ENCODE measurements at regions not wholly inside any gene's neighbourhood (a gene's known extent, or its start where the extent isn't known, plus 50 kb on each side); places are given as distances from the start of the nearest gene placed in this dataset.

- TF ChIP-seq, protein P1, sequence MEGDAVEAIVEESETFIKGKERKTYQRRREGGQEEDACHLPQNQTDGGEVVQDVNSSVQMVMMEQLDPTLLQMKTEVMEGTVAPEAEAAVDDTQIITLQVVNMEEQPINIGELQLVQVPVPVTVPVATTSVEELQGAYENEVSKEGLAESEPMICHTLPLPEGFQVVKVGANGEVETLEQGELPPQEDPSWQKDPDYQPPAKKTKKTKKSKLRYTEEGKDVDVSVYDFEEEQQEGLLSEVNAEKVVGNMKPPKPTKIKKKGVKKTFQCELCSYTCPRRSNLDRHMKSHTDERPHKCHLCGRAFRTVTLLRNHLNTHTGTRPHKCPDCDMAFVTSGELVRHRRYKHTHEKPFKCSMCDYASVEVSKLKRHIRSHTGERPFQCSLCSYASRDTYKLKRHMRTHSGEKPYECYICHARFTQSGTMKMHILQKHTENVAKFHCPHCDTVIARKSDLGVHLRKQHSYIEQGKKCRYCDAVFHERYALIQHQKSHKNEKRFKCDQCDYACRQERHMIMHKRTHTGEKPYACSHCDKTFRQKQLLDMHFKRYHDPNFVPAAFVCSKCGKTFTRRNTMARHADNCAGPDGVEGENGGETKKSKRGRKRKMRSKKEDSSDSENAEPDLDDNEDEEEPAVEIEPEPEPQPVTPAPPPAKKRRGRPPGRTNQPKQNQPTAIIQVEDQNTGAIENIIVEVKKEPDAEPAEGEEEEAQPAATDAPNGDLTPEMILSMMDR (IDR thresholded peaks at IDR 0.05; ENCODE audit: insufficient read depth, low read length, poor library complexity, severe bottlenecking) = no peak
Observed at GRCh38 chr2:11984316-11985158, 238.1 kb downstream of the LPIN1 start.

DNA sequence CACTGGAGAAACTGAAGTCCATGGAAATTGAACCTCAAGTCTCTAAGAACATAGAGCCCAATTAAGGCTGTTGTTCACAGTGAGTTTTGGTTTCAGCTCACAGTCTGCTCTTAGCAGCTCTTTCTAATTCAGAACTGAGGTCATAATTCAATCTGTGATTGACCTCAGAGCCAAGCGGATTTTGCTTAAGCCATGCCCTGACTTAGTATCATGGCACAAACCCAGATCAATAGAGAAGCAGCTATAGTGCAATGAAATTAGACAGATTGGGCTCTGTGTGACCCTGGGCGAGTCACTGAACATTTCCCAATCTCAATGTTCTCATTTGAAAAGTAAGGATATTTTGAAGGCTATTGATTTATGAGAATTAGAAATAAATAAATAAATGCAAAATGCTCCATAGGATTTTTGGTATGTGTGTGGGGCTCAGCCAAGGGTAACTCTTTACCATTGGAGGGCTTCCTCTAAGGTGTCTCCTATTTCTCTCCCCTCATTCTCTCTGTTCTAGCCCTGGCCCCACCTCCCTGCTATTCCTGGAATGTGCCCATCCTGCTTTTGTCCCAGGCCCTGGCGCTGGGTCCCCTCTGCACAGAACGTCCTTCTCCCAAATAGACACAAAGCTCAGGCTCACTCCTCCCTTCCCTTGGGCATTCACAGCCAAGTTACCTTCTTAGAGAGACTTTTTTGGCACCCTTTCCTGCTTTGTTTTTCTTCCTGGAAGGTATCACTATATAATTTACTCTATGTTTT lies 239.6 kb downstream of the LPIN1 start:
- Histone ChIP-seq H3K36me3 (ENCODE audit: control insufficient read depth, insufficient read depth, low read length) (no peaks in the 10 kb centered on the region), H3K4me3 (ENCODE audit: low read depth, low read length) (no peak overlapping the region), H3K27me3 (ENCODE audit: control insufficient read depth, insufficient read depth, low read length) (peaks cover 10% of the 10 kb centered on the region)
- TF ChIP-seq, protein P1 (IDR thresholded peaks at IDR 0.05; ENCODE audit: insufficient read depth, low read length, poor library complexity, severe bottlenecking) = no peak
- no peak for DNase-seq (ENCODE audit: low read depth)

More at GRCh38 chr2:11984316-11985158, 238.1 kb downstream of the LPIN1 start:
- Histone ChIP-seq H3K27me3 (ENCODE audit: control insufficient read depth, insufficient read depth, low read length) (peaks cover 10% of the 10 kb centered on the region), H3K4me3 (ENCODE audit: low read depth, low read length) (no peak overlapping the region), H3K36me3 (ENCODE audit: control insufficient read depth, insufficient read depth, low read length) (no peaks in the 10 kb centered on the region)
- DNase-seq (ENCODE audit: low read depth) = no peak

DNA sequence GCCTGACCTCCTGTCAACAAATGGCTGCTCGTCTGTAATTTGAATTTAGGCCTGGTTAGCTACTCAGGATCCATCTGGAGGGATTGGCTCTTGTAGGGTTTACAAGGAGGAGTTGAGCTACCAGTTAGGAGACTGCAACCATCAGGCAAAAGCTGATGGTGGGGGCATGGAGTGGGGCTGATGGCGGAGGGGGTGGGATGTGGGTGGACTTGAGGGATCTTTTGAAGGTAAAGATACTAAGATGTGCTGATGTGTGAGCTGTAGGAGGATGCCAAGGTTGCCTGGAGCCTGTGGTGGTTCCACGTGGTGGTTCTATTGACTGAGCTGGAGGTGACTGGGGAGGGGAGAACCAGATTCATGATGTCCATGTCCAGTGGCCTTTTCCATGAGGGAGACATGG lies 240.7 kb downstream of the LPIN1 start:
- H3K27me3 ChIP-seq (ENCODE audit: control insufficient read depth, insufficient read depth, low read length) = peaks cover 10% of the 10 kb centered on the region

GRCh38 chr2:11988691-11989353 lies 242.4 kb downstream of the LPIN1 start:
- no peak for DNase-seq (ENCODE audit: low read depth)
- Histone ChIP-seq H3K36me3 (ENCODE audit: control insufficient read depth, insufficient read depth, low read length) (no peaks in the 10 kb centered on the region), H3K27me3 (ENCODE audit: control insufficient read depth, insufficient read depth, low read length) (peaks cover 5% of the 10 kb centered on the region), H3K4me3 (ENCODE audit: low read depth, low read length) (no peak overlapping the region)
- TF ChIP-seq, protein P1 (IDR thresholded peaks at IDR 0.05; ENCODE audit: insufficient read depth, low read length, poor library complexity, severe bottlenecking) = no peak

More for the DNA sequence above, 240.7 kb downstream of the LPIN1 start:
- no peaks in the 10 kb centered on the region for H3K36me3 ChIP-seq (ENCODE audit: control insufficient read depth, insufficient read depth, low read length)
- TF ChIP-seq, protein P1 (IDR thresholded peaks at IDR 0.05; ENCODE audit: insufficient read depth, low read length, poor library complexity, severe bottlenecking) = no peak
- no peak overlapping the region for H3K4me3 ChIP-seq (ENCODE audit: low read depth, low read length)
- DNase-seq (ENCODE audit: low read depth) = no peak

- H3K27me3 ChIP-seq (ENCODE audit: control insufficient read depth, insufficient read depth, low read length) = peaks cover 4% of the 10 kb centered on the region
- H3K36me3 ChIP-seq (ENCODE audit: control insufficient read depth, insufficient read depth, low read length) = no peaks in the 10 kb centered on the region
- no peak for DNase-seq (ENCODE audit: low read depth)
- TF ChIP-seq, protein P1 (IDR thresholded peaks at IDR 0.05; ENCODE audit: insufficient read depth, low read length, poor library complexity, severe bottlenecking) = no peak
- no peak overlapping the region for H3K4me3 ChIP-seq (ENCODE audit: low read depth, low read length)
Observed at GRCh38 chr2:11989354-11989703, 242.9 kb downstream of the LPIN1 start.
